ENCODE measurements at regions not wholly inside any gene's neighbourhood (a gene's known extent, or its start where the extent isn't known, plus 50 kb on each side); places are given as distances from the start of the nearest gene placed in this dataset.

DNA sequence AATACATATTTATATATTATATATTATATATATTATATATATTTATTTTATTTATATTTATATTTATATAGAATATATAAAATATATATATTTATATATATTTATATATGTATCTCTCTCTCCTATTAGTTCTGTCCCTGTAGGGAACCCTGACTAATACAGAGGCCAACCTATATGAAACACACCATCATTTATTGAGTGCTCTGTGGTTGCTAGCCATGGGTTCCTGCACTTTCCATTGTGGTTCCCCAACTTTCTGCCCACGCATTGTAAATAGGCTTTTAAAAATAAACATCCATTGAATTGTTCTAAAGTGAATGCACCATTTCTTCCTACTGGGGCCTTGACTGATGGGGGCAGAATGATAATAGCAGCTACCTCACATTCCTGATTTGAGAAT lies 93.8 kb upstream of the SESN3 start:
- TF ChIP-seq, protein P1, sequence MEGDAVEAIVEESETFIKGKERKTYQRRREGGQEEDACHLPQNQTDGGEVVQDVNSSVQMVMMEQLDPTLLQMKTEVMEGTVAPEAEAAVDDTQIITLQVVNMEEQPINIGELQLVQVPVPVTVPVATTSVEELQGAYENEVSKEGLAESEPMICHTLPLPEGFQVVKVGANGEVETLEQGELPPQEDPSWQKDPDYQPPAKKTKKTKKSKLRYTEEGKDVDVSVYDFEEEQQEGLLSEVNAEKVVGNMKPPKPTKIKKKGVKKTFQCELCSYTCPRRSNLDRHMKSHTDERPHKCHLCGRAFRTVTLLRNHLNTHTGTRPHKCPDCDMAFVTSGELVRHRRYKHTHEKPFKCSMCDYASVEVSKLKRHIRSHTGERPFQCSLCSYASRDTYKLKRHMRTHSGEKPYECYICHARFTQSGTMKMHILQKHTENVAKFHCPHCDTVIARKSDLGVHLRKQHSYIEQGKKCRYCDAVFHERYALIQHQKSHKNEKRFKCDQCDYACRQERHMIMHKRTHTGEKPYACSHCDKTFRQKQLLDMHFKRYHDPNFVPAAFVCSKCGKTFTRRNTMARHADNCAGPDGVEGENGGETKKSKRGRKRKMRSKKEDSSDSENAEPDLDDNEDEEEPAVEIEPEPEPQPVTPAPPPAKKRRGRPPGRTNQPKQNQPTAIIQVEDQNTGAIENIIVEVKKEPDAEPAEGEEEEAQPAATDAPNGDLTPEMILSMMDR (IDR thresholded peaks at IDR 0.05; ENCODE audit: control insufficient read depth, extremely low read depth, insufficient read depth), result no peak
- H3K4me3 ChIP-seq (ENCODE audit: low read depth, low read length), result no peak overlapping the region
- no peak for DNase-seq (ENCODE audit: low read depth)

DNA sequence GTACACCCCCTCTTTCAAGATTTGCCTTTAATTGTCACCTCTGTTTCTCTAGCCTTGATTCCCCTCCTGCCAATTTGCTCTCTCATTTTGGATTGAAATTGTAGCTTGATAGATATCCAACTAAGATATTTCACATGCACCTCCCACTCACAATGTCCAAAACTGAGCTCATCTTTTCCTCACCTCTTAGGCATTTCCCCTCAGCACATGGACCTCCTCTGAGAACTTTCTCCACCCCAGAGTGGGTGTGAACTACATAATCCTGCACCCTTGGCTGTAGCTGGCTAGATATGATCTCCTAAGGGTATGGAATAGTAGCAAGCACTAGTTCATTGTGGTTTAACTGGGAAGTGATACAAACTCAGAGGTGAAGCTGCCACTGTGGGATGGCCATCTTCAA lies 91.5 kb upstream of the SESN3 start:
- H3K4me3 ChIP-seq (ENCODE audit: low read depth, low read length), result no peak overlapping the region
- no peak for DNase-seq (ENCODE audit: low read depth)
- TF ChIP-seq, protein P1 (IDR thresholded peaks at IDR 0.05; ENCODE audit: control insufficient read depth, extremely low read depth, insufficient read depth), result no peak

DNA sequence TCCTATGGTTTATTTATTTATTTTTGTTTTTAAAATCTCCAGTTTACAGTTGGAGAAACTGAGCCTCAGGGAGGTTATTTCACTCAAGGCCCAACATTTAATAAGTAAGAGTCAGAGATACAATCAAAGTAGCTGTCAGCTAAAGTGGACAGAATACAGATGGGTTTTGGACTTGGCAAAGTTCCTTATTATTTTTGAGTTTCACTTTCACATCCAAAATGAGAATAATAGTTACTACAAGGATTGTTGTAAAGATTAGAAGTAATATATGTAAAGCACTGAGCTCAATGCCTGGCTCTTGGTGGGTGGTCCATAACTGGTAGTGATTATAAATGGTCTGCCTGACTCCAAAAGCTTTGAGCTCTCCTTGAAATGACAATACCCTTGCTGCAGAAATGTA lies 87.5 kb upstream of the SESN3 start:
- DNase-seq (ENCODE audit: low read depth), result no peak
- TF ChIP-seq, protein P1 (IDR thresholded peaks at IDR 0.05; ENCODE audit: control insufficient read depth, extremely low read depth, insufficient read depth), result no peak
- no peak overlapping the region for H3K4me3 ChIP-seq (ENCODE audit: low read depth, low read length)

DNA sequence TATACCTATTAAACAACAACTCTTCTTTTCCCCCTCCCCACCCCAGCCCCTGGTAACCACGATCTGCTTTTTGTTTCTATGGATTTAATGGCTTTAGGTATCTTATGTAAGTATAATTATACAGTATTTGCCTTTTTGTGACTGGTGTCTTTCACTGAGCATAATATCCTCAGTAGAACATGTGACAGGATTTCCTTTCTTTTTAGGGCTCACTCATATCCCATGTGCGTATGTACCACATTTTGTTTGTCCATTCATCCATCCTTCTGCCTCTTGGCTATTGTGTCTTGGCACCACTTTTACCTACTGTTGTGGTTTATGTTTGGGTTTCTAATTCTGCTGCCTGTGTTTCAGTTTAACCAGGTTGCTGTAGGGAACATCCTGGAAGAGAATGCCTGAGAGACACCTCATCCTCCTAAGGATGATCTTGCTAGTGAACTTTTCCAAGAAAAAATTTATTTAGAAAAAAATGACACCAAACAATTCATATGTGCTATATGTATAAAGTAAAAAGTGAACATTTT lies 77.6 kb upstream of the SESN3 start:
- H3K4me3 ChIP-seq (ENCODE audit: low read depth, low read length), result no peak overlapping the region
- DNase-seq (ENCODE audit: low read depth), result no peak
- TF ChIP-seq, protein P1 (IDR thresholded peaks at IDR 0.05; ENCODE audit: control insufficient read depth, extremely low read depth, insufficient read depth), result no peak

DNA sequence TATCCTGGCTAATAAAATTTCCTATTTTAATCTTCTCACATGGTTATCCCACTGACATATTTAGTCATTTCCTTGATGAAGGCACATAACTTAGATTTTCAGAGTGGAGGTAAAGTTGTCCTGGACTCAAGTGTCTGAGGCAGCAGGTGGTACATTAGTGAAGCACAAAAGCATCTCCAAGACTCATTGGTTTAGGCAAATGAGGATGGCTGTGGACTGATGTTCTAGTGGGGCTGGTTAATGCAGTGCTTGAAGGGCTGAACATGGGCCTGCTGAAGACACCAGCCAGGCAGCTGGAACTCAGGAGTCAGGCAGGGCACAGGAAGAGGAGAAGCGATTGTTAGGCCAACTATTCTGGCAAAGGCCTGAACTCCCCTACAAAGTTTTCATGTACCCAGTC lies 76.3 kb upstream of the SESN3 start:
- H3K4me3 ChIP-seq (ENCODE audit: low read depth, low read length), result no peak overlapping the region
- no peak for DNase-seq (ENCODE audit: low read depth)
- TF ChIP-seq, protein P1 (IDR thresholded peaks at IDR 0.05; ENCODE audit: control insufficient read depth, extremely low read depth, insufficient read depth), result no peak

DNA sequence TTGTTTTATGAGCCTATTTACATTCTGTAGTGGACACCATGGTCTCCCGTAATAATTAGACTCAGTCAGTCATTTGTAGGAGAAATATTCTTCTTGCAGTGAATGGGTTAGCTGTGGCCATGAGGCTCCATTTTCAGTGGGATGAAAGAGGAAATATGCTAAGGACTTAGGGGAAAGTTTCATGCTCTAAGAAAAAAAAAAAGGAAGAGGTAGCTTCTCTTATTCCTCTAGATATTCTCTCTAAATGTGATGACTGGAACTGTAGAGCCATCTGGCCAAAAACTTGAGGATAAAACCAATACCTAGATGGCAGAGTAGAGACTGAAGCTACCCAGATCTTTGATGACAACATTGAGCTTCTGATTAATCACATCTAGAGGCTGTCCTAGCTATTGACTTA lies 75.8 kb upstream of the SESN3 start:
- DNase-seq (ENCODE audit: low read depth), result no peak
- H3K4me3 ChIP-seq (ENCODE audit: low read depth, low read length), result no peak overlapping the region
- TF ChIP-seq, protein P1 (IDR thresholded peaks at IDR 0.05; ENCODE audit: control insufficient read depth, extremely low read depth, insufficient read depth), result no peak

DNA sequence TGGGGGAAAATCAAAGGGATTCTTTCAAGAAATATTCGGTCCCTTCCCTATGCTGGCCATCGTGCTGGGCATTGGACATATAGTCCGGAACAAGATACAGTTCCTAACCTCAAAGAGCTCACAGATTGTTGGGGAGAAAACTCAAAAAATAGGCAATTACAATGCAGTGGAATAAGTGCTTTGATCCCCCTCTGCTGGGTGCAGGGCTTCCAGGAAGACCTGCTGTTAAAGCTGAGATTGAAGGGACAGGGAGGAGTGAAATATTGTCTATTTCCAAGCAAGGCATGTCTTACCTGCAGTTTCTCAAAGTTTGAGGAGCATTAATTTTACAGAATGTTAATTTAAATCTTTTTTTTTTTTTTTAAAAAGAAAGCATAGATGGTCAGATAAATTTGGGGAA lies 75.1 kb upstream of the SESN3 start:
- DNase-seq (ENCODE audit: low read depth), result no peak

More for the DNA sequence above, 75.1 kb upstream of the SESN3 start:
- TF ChIP-seq, protein P1 (IDR thresholded peaks at IDR 0.05; ENCODE audit: control insufficient read depth, extremely low read depth, insufficient read depth), result no peak
- H3K4me3 ChIP-seq (ENCODE audit: low read depth, low read length), result no peak overlapping the region

All from LNCaP clone FGC (cell line).